GM12878 (cell line): ENCODE measurements at regions not wholly inside any gene's neighbourhood (a gene's known extent, or its start where the extent isn't known, plus 50 kb on each side); places are given as distances from the start of the nearest gene placed in this dataset.

Source experiments
- ASH2L ChIP-seq: fragments of 300-600, 200-600 bp; sonication (generic); IDR thresholded peaks from 2 replicates; pipeline ENCODE4 v1.6.1; 2017; ENCODE audit warnings: low read depth, mild to moderate bottlenecking, borderline replicate concordance
- CBFB ChIP-seq: IDR thresholded peaks from 2 replicates; pipeline ENCODE4 v1.6.1; 2016; ENCODE audit warnings: antibody characterized with exemption, low read depth
- CTCF ChIP-seq, 3 experiments: IDR thresholded peaks in 2 of 3; conservative IDR thresholded peaks in 1 of 3; 2 replicates each; pipeline ENCODE4 v1.5.1; 2011; ENCODE audit warnings: low read depth in 3 of 3, low read length in 3 of 3, mild to moderate bottlenecking in 3 of 3, control low read depth in 2 of 3, moderate library complexity in 2 of 3, inconsistent platforms in 1 of 3, mixed read lengths in 1 of 3; ENCODE audit not compliant: control insufficient read depth in 2 of 3, insufficient read depth in 1 of 3; ENCODE audit errors: extremely low read depth in 1 of 3
- ESRRA ChIP-seq: IDR thresholded peaks from 2 replicates; pipeline ENCODE4 v1.6.1; 2012; ENCODE audit warnings: mild to moderate bottlenecking, low read length, improper control_type of control experiment
- KDM1A ChIP-seq: fragments of 200-600 bp; sonication (generic); IDR thresholded peaks from 2 replicates; pipeline ENCODE4 v1.6.1; 2016; ENCODE audit warnings: borderline replicate concordance
- NFYB ChIP-seq: IDR thresholded peaks from 2 replicates; pipeline ENCODE4 v1.6.1; 2011; ENCODE audit warnings: low read depth, mild to moderate bottlenecking, low read length, improper control_type of control experiment, moderate library complexity; ENCODE audit not compliant: insufficient read depth
- STAT3 ChIP-seq: IDR thresholded peaks from 2 replicates; pipeline ENCODE4 v1.6.1; 2011; ENCODE audit warnings: low read depth, low read length, improper control_type of control experiment
- TCF12 ChIP-seq: IDR thresholded peaks from 2 replicates; pipeline ENCODE4 v1.6.1; 2011; ENCODE audit warnings: low read depth, mild to moderate bottlenecking, low read length
- TCF3 ChIP-seq: IDR thresholded peaks from 2 replicates; pipeline ENCODE4 v1.6.1; 2012; ENCODE audit warnings: low read depth, mild to moderate bottlenecking, low read length, borderline replicate concordance; ENCODE audit not compliant: insufficient read depth
- TCF7 ChIP-seq: IDR thresholded peaks from 2 replicates; pipeline ENCODE4 v1.6.1; 2014; ENCODE audit warnings: antibody characterized with exemption, borderline replicate concordance

- TF ChIP-seq KDM1A (no peak), ESRRA (no peak), TCF7 (no peak), CBFB (no peak), CTCF (IDR thresholded peaks at IDR 0.05 in 2 of 3, conservative IDR thresholded peaks at IDR 0.05 in 1 of 3; ENCODE audit: control insufficient read depth in 2 of 3, extremely low read depth in 1 of 3, insufficient read depth in 1 of 3, low read depth in 3 of 3, low read length in 3 of 3) (no peak), TCF3 (no peak), TCF12 (no peak), NFYB (no peak), ASH2L (no peak), STAT3 (no peak)
Measured at GRCh38 chr16:5895137-5895536, 797.5 kb upstream of the EEF2KMT start.
